CD14-positive monocyte (primary cell): ENCODE measurements at regions not wholly inside any gene's neighbourhood (a gene's known extent, or its start where the extent isn't known, plus 50 kb on each side); places are given as distances from the start of the nearest gene placed in this dataset.

Experiments used
- DNase-seq, 3 donors: peaks; one replicate each; pipeline ENCODE4 v3.0.0-alpha.2; 2011 to 2022
- H2AFZ ChIP-seq: 2 replicates; pipeline ENCODE4 v1.6.0; 2012; ENCODE audit warnings: mild to moderate bottlenecking, low read depth, low read length, inconsistent platforms; ENCODE audit not compliant: insufficient read depth, poor library complexity, severe bottlenecking
- H3K27ac ChIP-seq, 2 donors: 1 replicate in 1 of 2; 2 replicates in 1 of 2; pipeline ENCODE4 v1.5.1; 2012 to 2013; ENCODE audit warnings: low read length in 2 of 2, control low read depth in 1 of 2, inconsistent platforms in 1 of 2, low read depth in 1 of 2, mild to moderate bottlenecking in 1 of 2
- H3K27me3 ChIP-seq, 2 donors: one replicate each; pipeline versions ENCODE4 v1.6.0 to v1.6.1; 2011 to 2013; ENCODE audit warnings: low read length in 2 of 2; ENCODE audit not compliant: control insufficient read depth in 2 of 2, insufficient read depth in 2 of 2
- H3K36me3 ChIP-seq, 2 donors: replicated peaks in 1 of 2; 1 replicate in 1 of 2; 2 replicates in 1 of 2; pipeline versions ENCODE4 v1.5.1 to v1.6.1; 2012 to 2013; ENCODE audit warnings: low read length in 2 of 2, control low read depth in 1 of 2, inconsistent platforms in 1 of 2, mild to moderate bottlenecking in 1 of 2; ENCODE audit not compliant: insufficient read depth in 2 of 2, control insufficient read depth in 1 of 2
- H3K4me1 ChIP-seq, 2 donors: 1 replicate in 1 of 2; 2 replicates in 1 of 2; pipeline versions ENCODE4 v1.5.1 to v1.6.1; 2012 to 2013; ENCODE audit warnings: low read length in 2 of 2, control low read depth in 1 of 2, inconsistent platforms in 1 of 2, mild to moderate bottlenecking in 1 of 2, moderate library complexity in 1 of 2; ENCODE audit not compliant: insufficient read depth in 2 of 2, control insufficient read depth in 1 of 2
- H3K4me2 ChIP-seq: replicated peaks from 2 replicates; pipeline ENCODE3; 2012; ENCODE audit warnings: low read length, moderate library complexity, mild to moderate bottlenecking; ENCODE audit not compliant: poor library complexity, severe bottlenecking; ENCODE audit errors: extremely low read depth
- H3K4me3 ChIP-seq, 3 experiments: fragments of 200-600 bp in 1 of 3; sonication (generic) in 1 of 3; replicated peaks in 1 of 3; 1 replicate in 2 of 3; 2 replicates in 1 of 3; pipeline ENCODE4 v1.5.1; 2011 to 2013; ENCODE audit warnings: low read length in 3 of 3, mild to moderate bottlenecking in 3 of 3, control low read depth in 2 of 3, low read depth in 2 of 3, inconsistent platforms in 1 of 3, moderate library complexity in 1 of 3
- H3K79me2 ChIP-seq: 2 replicates; pipeline ENCODE4 v1.6.0; 2012; ENCODE audit warnings: mild to moderate bottlenecking, control low read depth, inconsistent platforms, low read length, moderate library complexity; ENCODE audit not compliant: insufficient read depth
- H3K9ac ChIP-seq: 2 replicates; pipeline ENCODE4 v1.6.0; 2017; ENCODE audit warnings: low read length, mild to moderate bottlenecking; ENCODE audit not compliant: insufficient read depth, poor library complexity, severe bottlenecking
- H3K9me3 ChIP-seq, 2 donors: replicated peaks in 1 of 2; 1 replicate in 1 of 2; 2 replicates in 1 of 2; pipeline versions ENCODE4 v1.5.1 to v1.6.1; 2012 to 2013; ENCODE audit warnings: low read length in 2 of 2, control low read depth in 1 of 2; ENCODE audit not compliant: control insufficient read depth in 1 of 2, insufficient read depth in 1 of 2
- H4K20me1 ChIP-seq: 2 replicates; pipeline ENCODE4 v1.6.0; 2012; ENCODE audit warnings: mild to moderate bottlenecking, low read length, control low read depth, moderate library complexity; ENCODE audit not compliant: insufficient read depth
- H3K27ac Mint-ChIP-seq, 7 donors: one replicate each; pipeline ENCODE4 v1.8.0; 2020; ENCODE audit warnings: mild to moderate bottlenecking in 7 of 7, mixed read lengths in 7 of 7, moderate library complexity in 6 of 7, inconsistent platforms in 2 of 7
- H3K27me3 Mint-ChIP-seq, 3 donors: one replicate each; pipeline ENCODE4 v1.8.0; 2021 to 2022; ENCODE audit warnings: low read depth in 3 of 3, mild to moderate bottlenecking in 3 of 3, mixed read lengths in 3 of 3, moderate library complexity in 3 of 3, inconsistent platforms in 1 of 3
- H3K36me3 Mint-ChIP-seq, 2 donors: one replicate each; pipeline ENCODE4 v1.8.0; 2020; ENCODE audit warnings: mixed read lengths in 2 of 2, inconsistent platforms in 1 of 2, mild to moderate bottlenecking in 1 of 2
- H3K4me1 Mint-ChIP-seq: one replicate; pipeline ENCODE4 v1.8.0; 2020; ENCODE audit warnings: mild to moderate bottlenecking, mixed read lengths
- H3K4me3 Mint-ChIP-seq, 2 donors: one replicate each; pipeline ENCODE4 v1.8.0; 2020; ENCODE audit warnings: mild to moderate bottlenecking in 2 of 2, mixed read lengths in 2 of 2, moderate library complexity in 1 of 2
- H3K9me3 Mint-ChIP-seq, 7 donors: one replicate each; pipeline ENCODE4 v1.8.0; 2020 to 2022; ENCODE audit warnings: mixed read lengths in 7 of 7, mild to moderate bottlenecking in 6 of 7, moderate library complexity in 6 of 7, inconsistent platforms in 2 of 7
- WGBS: methylation state at CpG from one replicate; pipeline ENCODE4 v1.1.5; 2013; ENCODE audit warnings: missing lambda C conversion rate; ENCODE audit not compliant: insufficient coverage; 5-methylcytosine and 5-hydroxymethylcytosine counted together
- intact Hi-C, 2 donors: fragments of 100-400 bp; cut with micrococcal nuclease; formaldehyde crosslinking; loops; one replicate each; pipeline versions ENCODE4 v1.15.0 to v1.15.1; 2023
- TF ChIP-seq, protein P1 (sequence below): fragments of 200-600 bp; IDR thresholded peaks from one replicate; pipeline ENCODE4 v1.8.0; 2022; ENCODE audit warnings: antibody characterized with exemption, mild to moderate bottlenecking

- no peak for DNase-seq
- Histone ChIP-seq H3K36me3 (no peaks in the 10 kb centered on the region), H3K4me2 (no peak overlapping the region), H3K9me3 (no peaks in the 10 kb centered on the region), H4K20me1 (no peaks in the 10 kb centered on the region), H3K9ac (no peak overlapping the region), H3K4me3 (no peak overlapping the region), H3K27me3 (no peaks in the 10 kb centered on the region), H2AFZ (no peak overlapping the region), H3K27ac (no peak overlapping the region), H3K79me2 (no peaks in the 10 kb centered on the region), H3K4me1 (no peaks in the 10 kb centered on the region)
- Mint-ChIP-seq H3K9me3 (peaks cover 0 to 3% (median 0%) of the 10 kb centered on the region in 7 donors), H3K4me3 (no peak overlapping the region), H3K4me1 (no peaks in the 10 kb centered on the region), H3K27ac (no peak overlapping the region), H3K36me3 (no peaks in the 10 kb centered on the region), H3K27me3 (peaks cover 0 to 7% (median 2%) of the 10 kb centered on the region in 3 donors)
- TF ChIP-seq, protein P1, sequence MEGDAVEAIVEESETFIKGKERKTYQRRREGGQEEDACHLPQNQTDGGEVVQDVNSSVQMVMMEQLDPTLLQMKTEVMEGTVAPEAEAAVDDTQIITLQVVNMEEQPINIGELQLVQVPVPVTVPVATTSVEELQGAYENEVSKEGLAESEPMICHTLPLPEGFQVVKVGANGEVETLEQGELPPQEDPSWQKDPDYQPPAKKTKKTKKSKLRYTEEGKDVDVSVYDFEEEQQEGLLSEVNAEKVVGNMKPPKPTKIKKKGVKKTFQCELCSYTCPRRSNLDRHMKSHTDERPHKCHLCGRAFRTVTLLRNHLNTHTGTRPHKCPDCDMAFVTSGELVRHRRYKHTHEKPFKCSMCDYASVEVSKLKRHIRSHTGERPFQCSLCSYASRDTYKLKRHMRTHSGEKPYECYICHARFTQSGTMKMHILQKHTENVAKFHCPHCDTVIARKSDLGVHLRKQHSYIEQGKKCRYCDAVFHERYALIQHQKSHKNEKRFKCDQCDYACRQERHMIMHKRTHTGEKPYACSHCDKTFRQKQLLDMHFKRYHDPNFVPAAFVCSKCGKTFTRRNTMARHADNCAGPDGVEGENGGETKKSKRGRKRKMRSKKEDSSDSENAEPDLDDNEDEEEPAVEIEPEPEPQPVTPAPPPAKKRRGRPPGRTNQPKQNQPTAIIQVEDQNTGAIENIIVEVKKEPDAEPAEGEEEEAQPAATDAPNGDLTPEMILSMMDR, result no peak
- intact Hi-C loops, result no loop called here
- 80% methylated on average over 2 of the region's 3 CpGs for WGBS
Measured at GRCh38 chr10:129005804-129006203, 461.2 kb upstream of the MGMT start.

GRCh38 chr10:129018511-129018910, 448.5 kb upstream of the MGMT start:
- Histone ChIP-seq H2AFZ (no peak overlapping the region), H4K20me1 (no peaks in the 10 kb centered on the region), H3K9ac (no peak overlapping the region), H3K27me3 (no peaks in the 10 kb centered on the region), H3K27ac (no peak overlapping the region), H3K9me3 (no peaks in the 10 kb centered on the region), H3K4me3 (no peak overlapping the region), H3K4me1 (no peaks in the 10 kb centered on the region), H3K4me2 (no peak overlapping the region), H3K79me2 (no peaks in the 10 kb centered on the region), H3K36me3 (no peaks in the 10 kb centered on the region)
- no peak overlapping the region for H3K27ac Mint-ChIP-seq
- peaks cover 0 to 4% (median 0%) of the 10 kb centered on the region in 7 donors for H3K9me3 Mint-ChIP-seq
- H3K27me3 Mint-ChIP-seq, result peaks cover 2 to 3% (median 3%) of the 10 kb centered on the region in 3 donors
- no peaks in the 10 kb centered on the region for H3K36me3 Mint-ChIP-seq
- TF ChIP-seq, protein P1, result no peak
- 89% methylated on average over 5 of the region's 6 CpGs for WGBS
- no peak overlapping the region for H3K4me3 Mint-ChIP-seq
- DNase-seq, result no peak
- H3K4me1 Mint-ChIP-seq, result no peaks in the 10 kb centered on the region
- intact Hi-C loops, result no loop called here
